Neural cell (in vitro differentiated cells): ENCODE measurements at regions not wholly inside any gene's neighbourhood (a gene's known extent, or its start where the extent isn't known, plus 50 kb on each side); places are given as distances from the start of the nearest gene placed in this dataset.

Experiments used
- H2AFZ ChIP-seq: fragments of 200-600, 300-800 bp; sonication (generic), shearing (Covaris generic); 2 replicates; pipeline ENCODE4 v1.6.0; 2014; ENCODE audit warnings: low read depth, mild to moderate bottlenecking, antibody characterized with exemption, low read length, moderate library complexity
- H3F3A ChIP-seq: fragments of 200-600 bp; shearing (Covaris generic); 2 replicates; pipeline ENCODE4 v1.6.1; 2016; ENCODE audit warnings: mild to moderate bottlenecking, moderate library complexity, mixed read lengths, antibody characterized with exemption, low read length; ENCODE audit not compliant: insufficient read depth, poor library complexity, severe bottlenecking
- H3K27ac ChIP-seq: fragments of 200-600, 300-800 bp; sonication (generic), shearing (Covaris generic); 2 replicates; pipeline ENCODE4 v1.5.1; 2014; ENCODE audit warnings: mild to moderate bottlenecking, low read length, moderate library complexity
- H3K27me3 ChIP-seq: fragments of 300-800, 200-600 bp; sonication (generic), shearing (Covaris generic); 2 replicates; pipeline ENCODE4 v1.6.0; 2014; ENCODE audit warnings: mild to moderate bottlenecking, low read depth, low read length, moderate library complexity; ENCODE audit not compliant: insufficient read depth
- H3K36me3 ChIP-seq: fragments of 300-800, 200-600 bp; sonication (generic), shearing (Covaris generic); 2 replicates; pipeline ENCODE4 v1.5.1; 2014; ENCODE audit warnings: mild to moderate bottlenecking, antibody characterized with exemption, low read length, moderate library complexity; ENCODE audit not compliant: insufficient read depth
- H3K4me2 ChIP-seq: fragments of 300-800, 200-600 bp; sonication (generic), shearing (Covaris generic); 2 replicates; pipeline ENCODE4 v1.6.0; 2014; ENCODE audit warnings: mild to moderate bottlenecking, low read length
- H3K4me3 ChIP-seq: fragments of 300-800, 200-600 bp; sonication (generic), shearing (Covaris generic); 2 replicates; pipeline ENCODE4 v1.5.1; 2014; ENCODE audit warnings: mild to moderate bottlenecking, low read length, moderate library complexity
- H3K79me2 ChIP-seq: fragments of 200-600 bp; shearing (Covaris generic); replicated peaks from 2 replicates; pipeline ENCODE4 v1.6.0; 2014; ENCODE audit warnings: mild to moderate bottlenecking, low read length, moderate library complexity; ENCODE audit not compliant: insufficient read depth
- H3K9ac ChIP-seq: fragments of 300-800, 200-600 bp; sonication (generic), shearing (Covaris generic); 2 replicates; pipeline ENCODE4 v1.6.1; 2016; ENCODE audit warnings: mild to moderate bottlenecking, low read length, mixed read lengths
- H3K9me2 ChIP-seq: fragments of 200-600 bp; shearing (Covaris generic); 2 replicates; pipeline ENCODE4 v1.6.1; 2016; ENCODE audit warnings: mild to moderate bottlenecking, low read length, mixed read lengths; ENCODE audit not compliant: insufficient read depth
- H3K9me3 ChIP-seq: fragments of 200-600, 300-800 bp; sonication (generic), shearing (Covaris generic); 2 replicates; pipeline ENCODE4 v1.6.1; 2016; ENCODE audit warnings: mild to moderate bottlenecking, mixed run types, low read length, moderate library complexity, mixed read lengths
- H4K20me1 ChIP-seq: fragments of 200-600 bp; shearing (Covaris generic); 2 replicates; pipeline ENCODE4 v1.6.1; 2016; ENCODE audit warnings: mild to moderate bottlenecking, mixed run types; ENCODE audit not compliant: insufficient read depth
- CTCF ChIP-seq: fragments of 450-650 bp; IDR thresholded peaks from 2 replicates; pipeline ENCODE4 v1.5.1; 2014; ENCODE audit warnings: antibody characterized with exemption, mild to moderate bottlenecking, moderate library complexity; ENCODE audit not compliant: poor library complexity, severe bottlenecking
- EP300 ChIP-seq: fragments of 450-650 bp; conservative IDR thresholded peaks from 2 replicates; pipeline ENCODE4 v1.6.1; 2014; ENCODE audit warnings: antibody characterized with exemption, mild to moderate bottlenecking, moderate library complexity; ENCODE audit not compliant: poor library complexity, severe bottlenecking
- EZH2 ChIP-seq: fragments of 200-600, 300-800 bp; shearing (Covaris generic), sonication (generic); IDR thresholded peaks from 2 replicates; pipeline ENCODE4 v1.6.1; 2014; ENCODE audit warnings: antibody characterized with exemption, low read length, borderline replicate concordance, mild to moderate bottlenecking; ENCODE audit not compliant: insufficient read depth, poor library complexity, severe bottlenecking
- MXI1 ChIP-seq: fragments of 450-650 bp; conservative IDR thresholded peaks from 2 replicates; pipeline ENCODE4 v1.6.1; 2014; ENCODE audit warnings: antibody characterized with exemption, mild to moderate bottlenecking; ENCODE audit not compliant: poor library complexity, severe bottlenecking
- POLR2AphosphoS5 ChIP-seq: IDR thresholded peaks from 2 replicates; pipeline ENCODE4 v1.6.1; 2012
- RAD21 ChIP-seq: fragments of 450-650 bp; conservative IDR thresholded peaks from 2 replicates; pipeline ENCODE4 v1.6.1; 2014; ENCODE audit warnings: antibody characterized with exemption, mild to moderate bottlenecking, moderate library complexity
- REST ChIP-seq: IDR thresholded peaks from 2 replicates; pipeline ENCODE4 v1.6.1; 2012; ENCODE audit warnings: borderline replicate concordance
- SMC3 ChIP-seq: fragments of 450-650 bp; conservative IDR thresholded peaks from 2 replicates; pipeline ENCODE4 v1.6.1; 2014; ENCODE audit warnings: antibody characterized with exemption, mild to moderate bottlenecking, moderate library complexity; ENCODE audit not compliant: poor library complexity
- TAF1 ChIP-seq: IDR thresholded peaks from 2 replicates; pipeline ENCODE4 v1.6.1; 2012; ENCODE audit warnings: low read depth

- no peak overlapping the region for H3K4me3 ChIP-seq
- H3K27ac ChIP-seq: no peak overlapping the region
- H3F3A ChIP-seq: no peaks in the 10 kb centered on the region
- TF ChIP-seq EZH2 (no peak), RAD21 (no peak), CTCF (no peak), TAF1 (no peak), SMC3 (no peak), EP300 (no peak), MXI1 (no peak), POLR2AphosphoS5 (no peak), REST (no peak)
- no peak overlapping the region for H3K9ac ChIP-seq
- H3K79me2 ChIP-seq: no peaks in the 10 kb centered on the region
- no peaks in the 10 kb centered on the region for H3K36me3 ChIP-seq
- H3K9me2 ChIP-seq: no peaks in the 10 kb centered on the region
- no peak overlapping the region for H2AFZ ChIP-seq
- no peaks in the 10 kb centered on the region for H4K20me1 ChIP-seq
- H3K27me3 ChIP-seq: no peaks in the 10 kb centered on the region
- H3K4me2 ChIP-seq: no peak overlapping the region
- no peaks in the 10 kb centered on the region for H3K9me3 ChIP-seq
Observed at GRCh38 chr10:124325998-124326636, 92.6 kb downstream of the OAT start.

- no peaks in the 10 kb centered on the region for H4K20me1 ChIP-seq
- no peak overlapping the region for H2AFZ ChIP-seq
- H3F3A ChIP-seq: no peaks in the 10 kb centered on the region
- no peak overlapping the region for H3K4me3 ChIP-seq
- H3K9me3 ChIP-seq: no peaks in the 10 kb centered on the region
- H3K79me2 ChIP-seq: no peaks in the 10 kb centered on the region
- H3K9me2 ChIP-seq: no peaks in the 10 kb centered on the region
- no peak overlapping the region for H3K27ac ChIP-seq
- H3K4me2 ChIP-seq: no peak overlapping the region
- TF ChIP-seq POLR2AphosphoS5: no peak
- no peak for TF ChIP-seq RAD21
- TF ChIP-seq EZH2: no peak
- TF ChIP-seq SMC3: no peak
- TF ChIP-seq REST: no peak
- TF ChIP-seq TAF1: no peak
- no peak for TF ChIP-seq CTCF
- no peak for TF ChIP-seq EP300
- no peak for TF ChIP-seq MXI1
- H3K36me3 ChIP-seq: no peaks in the 10 kb centered on the region
- no peaks in the 10 kb centered on the region for H3K27me3 ChIP-seq
- no peak overlapping the region for H3K9ac ChIP-seq
Observed at GRCh38 chr10:124325633-124325914, 93.1 kb downstream of the OAT start.
